HepG2 (cell line): ENCODE measurements at regions not wholly inside any gene's neighbourhood (a gene's known extent, or its start where the extent isn't known, plus 50 kb on each side); places are given as distances from the start of the nearest gene placed in this dataset.

Experiments
- ATAC-seq: fragments of 200-7000 bp; cut with Tn5 transposase; 3 replicates; pipeline ENCODE4 v1.9.1; 2020; ENCODE audit warnings: mild to moderate bottlenecking, moderate library complexity
- BruUV-seq: library from RNA; stranded (reverse); fragments of 400-500 nt; replicated peaks from 2 replicates; lab custom pipeline; 2021; lab: Mats Ljungman, UMichigan
- CTCF ChIA-PET: fragments of 300-600 bp; formaldehyde crosslinking; extraction: SDS; loops from one replicate; lab custom pipeline; 2021; ENCODE audit warnings: low total read pairs, inconsistent platforms, low intra/inter-chr PET ratio; lab: Yijun Ruan, JAX
- POLR2A ChIA-PET: fragments of 350-600 bp; sonication (Branson Sonifier 250); formaldehyde crosslinking; loops from one replicate; lab custom pipeline; 2020; ENCODE audit warnings: antibody characterized with exemption, inconsistent platforms; lab: Yijun Ruan, JAX
- DNase-seq: peaks from one replicate; pipeline ENCODE4 v3.0.0-alpha.2; 2015; ENCODE audit warnings: low spot score
- FAIRE-seq: peaks from 3 replicates; lab custom pipeline; 2011; peaks lifted over from hg19 to GRCh38; lab: Jason Lieb, UNC
- H2AFZ ChIP-seq: one replicate; pipeline ENCODE4 v1.6.1; 2011; ENCODE audit warnings: low read length, inconsistent platforms
- H3K27ac ChIP-seq: fragments of 300-600 bp; 3 replicates; pipeline ENCODE4 v1.8.0; 2011; ENCODE audit warnings: mixed run types, mild to moderate bottlenecking, mixed read lengths, low read length, inconsistent platforms; ENCODE audit not compliant: insufficient read depth; ENCODE audit errors: extremely low read length
- H3K27me3 ChIP-seq, 2 experiments: fragments of 200-600 bp in 1 of 2; 2 replicates in 1 of 2; 3 replicates in 1 of 2; pipeline versions ENCODE4 v1.6.0 to v1.8.0; 2011; ENCODE audit warnings: low read length in 2 of 2, mild to moderate bottlenecking in 2 of 2, moderate library complexity in 2 of 2, inconsistent platforms in 1 of 2; ENCODE audit not compliant: insufficient read depth in 2 of 2, control insufficient read depth in 1 of 2
- H3K36me3 ChIP-seq, 2 experiments: fragments of 200-600 bp in 1 of 2; replicated peaks in 1 of 2; 2 replicates in 1 of 2; 3 replicates in 1 of 2; pipeline versions ENCODE4 v1.5.1 to v1.8.0; 2011; ENCODE audit warnings: low read length in 2 of 2, inconsistent platforms in 1 of 2; ENCODE audit not compliant: insufficient read depth in 2 of 2, control insufficient read depth in 1 of 2
- H3K4me1 ChIP-seq: 2 replicates; pipeline ENCODE4 v1.5.1; 2012; ENCODE audit warnings: low read length, inconsistent platforms; ENCODE audit not compliant: insufficient read depth
- H3K4me2 ChIP-seq: 2 replicates; pipeline ENCODE4 v1.6.0; 2011; ENCODE audit warnings: low read depth, low read length, inconsistent platforms
- H3K4me3 ChIP-seq, 3 experiments: fragments of 200-600 bp in 1 of 3; sonication (generic), shearing (Covaris generic) in 1 of 3; replicated peaks in 1 of 3; 2 replicates each; pipeline ENCODE4 v1.5.1; 2011 to 2016; ENCODE audit warnings: low read length in 3 of 3, inconsistent platforms in 2 of 3, low read depth in 2 of 3, mild to moderate bottlenecking in 2 of 3, control low read depth in 1 of 3, mixed read lengths in 1 of 3; ENCODE audit not compliant: insufficient read depth in 1 of 3
- H3K79me2 ChIP-seq: one replicate; pipeline ENCODE4 v1.6.1; 2011; ENCODE audit warnings: low read length, inconsistent platforms; ENCODE audit not compliant: insufficient read depth
- H3K9ac ChIP-seq: 2 replicates; pipeline ENCODE4 v1.6.0; 2011; ENCODE audit warnings: mild to moderate bottlenecking, low read depth, low read length, inconsistent platforms; ENCODE audit not compliant: insufficient read depth
- H3K9me3 ChIP-seq: 2 replicates; pipeline ENCODE4 v1.5.1; 2012; ENCODE audit warnings: mild to moderate bottlenecking, low read length
- H4K20me1 ChIP-seq: 2 replicates; pipeline ENCODE4 v1.6.0; 2011; ENCODE audit warnings: inconsistent platforms, mild to moderate bottlenecking, low read length, moderate library complexity; ENCODE audit not compliant: insufficient read depth
- ARID2 ChIP-seq: sonication (generic); formaldehyde crosslinking; IDR thresholded peaks from 2 replicates; pipeline ENCODE4 v1.8.1; 2022; ENCODE audit warnings: mild to moderate bottlenecking, missing genetic modification reagents, borderline replicate concordance
- ELF3 ChIP-seq: IDR thresholded peaks from 2 replicates; pipeline ENCODE4 v1.6.1; 2016; ENCODE audit warnings: missing genetic modification reagents, missing compliant biosample characterization
- FOXJ3 ChIP-seq: sonication (generic); formaldehyde crosslinking; IDR thresholded peaks from 2 replicates; pipeline ENCODE4 v1.4.0; 2020; ENCODE audit warnings: missing genetic modification reagents, mild to moderate bottlenecking, borderline replicate concordance
- HHEX ChIP-seq: IDR thresholded peaks from 2 replicates; pipeline ENCODE4 v1.6.1; 2016; ENCODE audit warnings: control low read depth
- HIVEP1 ChIP-seq: sonication (generic); formaldehyde crosslinking; IDR thresholded peaks from 2 replicates; pipeline ENCODE4 v1.4.0; 2020; ENCODE audit warnings: mild to moderate bottlenecking, missing genetic modification reagents
- KLF12 ChIP-seq: sonication (generic); formaldehyde crosslinking; IDR thresholded peaks from 2 replicates; pipeline ENCODE4 v1.4.0; 2020; ENCODE audit warnings: missing genetic modification reagents, borderline replicate concordance
- MIER2 ChIP-seq: IDR thresholded peaks from 2 replicates; pipeline ENCODE4 v1.6.1; 2016; ENCODE audit warnings: missing biosample characterization, missing genetic modification reagents
- NFYB ChIP-seq: sonication (generic); formaldehyde crosslinking; IDR thresholded peaks from 2 replicates; pipeline ENCODE4 v1.4.0; 2020; ENCODE audit warnings: missing genetic modification reagents
- ZMYM2 ChIP-seq: sonication (generic); formaldehyde crosslinking; IDR thresholded peaks from 2 replicates; pipeline ENCODE4 v1.8.0; 2022; ENCODE audit warnings: mild to moderate bottlenecking, missing genetic modification reagents
- ZNF12 ChIP-seq: sonication (generic); formaldehyde crosslinking; IDR thresholded peaks from 2 replicates; pipeline ENCODE4 v1.5.0; 2020; ENCODE audit warnings: missing genetic modification reagents
- ZNF136 ChIP-seq: sonication (generic); formaldehyde crosslinking; IDR thresholded peaks from 2 replicates; pipeline ENCODE4 v1.8.1; 2022; ENCODE audit warnings: low read depth, mild to moderate bottlenecking, moderate library complexity, missing genetic modification reagents
- ZNF17 ChIP-seq: sonication (generic); formaldehyde crosslinking; IDR thresholded peaks from 2 replicates; pipeline ENCODE4 v1.5.0; 2020; ENCODE audit warnings: mild to moderate bottlenecking, missing genetic modification reagents
- ZNF777 ChIP-seq: sonication (generic); formaldehyde crosslinking; IDR thresholded peaks from 2 replicates; pipeline ENCODE4 v1.4.0; 2020; ENCODE audit warnings: missing genetic modification reagents
- ZNF850 ChIP-seq: sonication (generic); formaldehyde crosslinking; conservative IDR thresholded peaks from 2 replicates; pipeline ENCODE4 v1.9.0; 2021; ENCODE audit warnings: mild to moderate bottlenecking, missing genetic modification reagents
- WGBS: methylation state at CpG from one replicate; pipeline ENCODE4 v1.1.6; 2017; ENCODE audit warnings: low lambda C conversion rate; 5-methylcytosine and 5-hydroxymethylcytosine counted together
- in situ Hi-C: cut with HindIII; loops from 2 replicates; pipeline ENCODE4 v1.10.0; 2017; ENCODE audit warnings: low pct_unique_long_range_greater_than_20kb; ENCODE audit not compliant: extremely low pct_ligation_motif_present
- intact Hi-C: fragments of 100-400 bp; cut with micrococcal nuclease; formaldehyde crosslinking; loops from one replicate; pipeline ENCODE4 v1.10.0; 2022; ENCODE audit not compliant: unreplicated experiment
- TF ChIP-seq, protein P1 (sequence below): IDR thresholded peaks from 2 replicates; pipeline ENCODE4 v1.6.1; 2012; ENCODE audit warnings: inconsistent platforms
- TF ChIP-seq, protein P2 (sequence below): IDR thresholded peaks from 2 replicates; pipeline ENCODE4 v1.6.1; 2016; ENCODE audit warnings: missing genetic modification reagents, missing compliant biosample characterization

DNA sequence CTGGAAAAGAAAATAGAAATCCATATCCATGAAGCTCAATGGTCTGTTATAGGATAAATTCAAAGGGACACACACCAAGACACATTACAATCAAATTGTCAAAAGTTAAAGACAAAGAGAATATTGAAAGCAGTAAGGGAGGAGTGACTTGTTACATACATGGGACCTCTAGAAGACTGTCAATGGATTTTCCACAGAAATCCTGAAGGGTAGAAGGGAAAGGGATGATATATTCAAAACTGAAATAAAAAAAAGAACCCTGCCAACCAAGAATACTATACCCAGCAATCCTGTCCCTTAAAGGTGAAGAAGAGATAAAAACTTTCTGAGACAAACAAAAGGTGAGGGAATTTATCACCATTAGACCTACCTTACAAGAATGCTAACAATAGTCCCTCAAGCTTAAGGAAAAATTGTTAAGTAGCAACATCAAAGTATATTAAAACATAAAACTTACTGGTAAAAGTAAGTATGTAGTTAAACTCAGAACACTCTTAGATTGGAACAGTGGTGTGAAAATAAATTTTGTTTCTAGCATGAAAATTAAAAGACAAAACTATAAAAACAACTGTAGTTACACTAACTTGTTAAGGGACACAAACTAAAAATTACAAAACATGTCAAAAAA is 103.2 kb upstream of the APP start:
- intact Hi-C loops = no loop called here

DNA sequence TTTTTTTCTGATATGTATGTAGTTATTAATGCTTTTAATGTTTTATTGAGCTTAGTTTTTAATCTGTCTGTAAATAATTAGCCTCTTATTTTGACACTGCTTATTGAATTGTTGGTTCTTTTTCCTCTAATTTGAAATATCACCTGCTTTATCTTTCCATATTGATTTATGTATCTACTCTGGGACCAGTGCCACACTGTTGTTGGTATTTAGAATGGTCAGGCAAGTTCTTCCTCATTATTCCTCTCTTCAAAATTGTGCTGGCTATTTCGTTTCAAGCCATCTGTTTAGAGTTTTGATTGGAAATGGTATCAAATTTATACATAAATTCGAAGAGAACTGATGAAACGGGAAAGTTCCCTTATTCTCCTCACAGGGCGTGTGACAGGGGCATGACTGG is 96.8 kb upstream of the APP start:
- no peaks in the 10 kb centered on the region for H3K36me3 ChIP-seq
- no peaks in the 10 kb centered on the region; a peak in 1 of 5 replicates for H3K27me3 ChIP-seq
- no peak for DNase-seq
- H3K4me1 ChIP-seq = no peaks in the 10 kb centered on the region
- ChIA-PET CTCF (no interaction called here), POLR2A (no interaction called here)
- no peak for FAIRE-seq
- H3K27ac ChIP-seq = no peak overlapping the region
- no peak for ATAC-seq
- H3K79me2 ChIP-seq = no peaks in the 10 kb centered on the region
- H3K9me3 ChIP-seq = peaks cover 38% of the 10 kb centered on the region
- WGBS = 1% methylated on average over 4 of the region's 4 CpGs
- H4K20me1 ChIP-seq = no peaks in the 10 kb centered on the region
- BruUV-seq = no TSS peak
- in situ Hi-C loops = no loop called here
- intact Hi-C loops = no loop called here
- no peak overlapping the region for H3K4me3 ChIP-seq
- no peak overlapping the region for H3K9ac ChIP-seq
- no peak overlapping the region for H3K4me2 ChIP-seq
- H2AFZ ChIP-seq = no peak overlapping the region
- TF ChIP-seq HHEX (CRISPR knock-in tag) (no peak), HIVEP1 (no peak), ZNF777 (CRISPR knock-in tag) (no peak), ELF3 (CRISPR knock-in tag) (no peak)
- TF ChIP-seq, protein P1, sequence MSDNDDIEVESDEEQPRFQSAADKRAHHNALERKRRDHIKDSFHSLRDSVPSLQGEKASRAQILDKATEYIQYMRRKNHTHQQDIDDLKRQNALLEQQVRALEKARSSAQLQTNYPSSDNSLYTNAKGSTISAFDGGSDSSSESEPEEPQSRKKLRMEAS = no peak

More for the DNA sequence above, 103.2 kb upstream of the APP start:
- no peak overlapping the region for H3K4me3 ChIP-seq
- no peaks in the 10 kb centered on the region for H3K4me1 ChIP-seq
- no peak overlapping the region for H3K27ac ChIP-seq
- no peak overlapping the region for H3K4me2 ChIP-seq
- no peaks in the 10 kb centered on the region for H3K36me3 ChIP-seq
- POLR2A ChIA-PET = no interaction called here
- H2AFZ ChIP-seq = no peak overlapping the region
- TF ChIP-seq MIER2 (CRISPR knock-in tag) = no peak
- no peak for TF ChIP-seq ZNF17 (CRISPR knock-in tag)
- no peak for TF ChIP-seq ZNF12 (CRISPR knock-in tag)
- TF ChIP-seq, protein P2, sequence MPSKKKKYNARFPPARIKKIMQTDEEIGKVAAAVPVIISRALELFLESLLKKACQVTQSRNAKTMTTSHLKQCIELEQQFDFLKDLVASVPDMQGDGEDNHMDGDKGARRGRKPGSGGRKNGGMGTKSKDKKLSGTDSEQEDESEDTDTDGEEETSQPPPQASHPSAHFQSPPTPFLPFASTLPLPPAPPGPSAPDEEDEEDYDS = no peak
- no peak for TF ChIP-seq ZNF850 (CRISPR knock-in tag)
- no peak for TF ChIP-seq NFYB (CRISPR knock-in tag)
- no peak for TF ChIP-seq KLF12 (CRISPR knock-in tag)
- no peak for TF ChIP-seq ARID2
- no peak for TF ChIP-seq FOXJ3 (CRISPR knock-in tag)
- TF ChIP-seq ZNF136 (CRISPR knock-in tag) = no peak
- no peak for TF ChIP-seq ZMYM2
- TF ChIP-seq, all 625 proteins: peak for 0
- in situ Hi-C loops = no loop called here
- CTCF ChIA-PET = no interaction called here
- Histone ChIP-seq H4K20me1 (no peaks in the 10 kb centered on the region), H3K9me3 (peaks cover 82% of the 10 kb centered on the region), H3K27me3 (no peaks in the 10 kb centered on the region; a peak in 1 of 5 replicates), H3K9ac (no peak overlapping the region), H3K79me2 (no peaks in the 10 kb centered on the region)
- ATAC-seq (no peak), DNase-seq (no peak), FAIRE-seq (no peak)
- BruUV-seq = no TSS peak
